ENCODE measurements at regions not wholly inside any gene's neighbourhood (a gene's known extent, or its start where the extent isn't known, plus 50 kb on each side); places are given as distances from the start of the nearest gene placed in this dataset.

- TF ChIP-seq CTCF (IDR thresholded peaks at IDR 0.05): no peak
- TF ChIP-seq TCF7L2 (IDR thresholded peaks at IDR 0.05; ENCODE audit: low read depth, low read length): no peak
- no peak for TF ChIP-seq POLR2AphosphoS5 (IDR thresholded peaks at IDR 0.05; ENCODE audit: low read depth, low read length)
- TF ChIP-seq REST (IDR thresholded peaks at IDR 0.05; ENCODE audit: insufficient read depth in 1 of 2, low read depth in 2 of 2, low read length in 1 of 2): no peak
- no peak for TF ChIP-seq SIN3A (IDR thresholded peaks at IDR 0.05; ENCODE audit: borderline replicate concordance, insufficient read depth, low read depth, low read length)
Measured at GRCh38 chr1:94688646-94689045, 131.5 kb upstream of the SLC44A3 start.
